Pons (tissue), 1 donor: ENCODE measurements at regions not wholly inside any gene's neighbourhood (a gene's known extent, or its start where the extent isn't known, plus 50 kb on each side); places are given as distances from the start of the nearest gene placed in this dataset.

Source experiments
- DNase-seq: peaks from one replicate; pipeline ENCODE4 v3.0.0-alpha.2; 2016; ENCODE audit warnings: low spot score

GRCh38 chr2:42108852-42109251, 60.3 kb upstream of the EML4 start:
- DNase-seq, result no peak

GRCh38 chr2:42109959-42110640, 59.1 kb upstream of the EML4 start:
- DNase-seq, result no peak

GRCh38 chr2:42110641-42111322, 58.4 kb upstream of the EML4 start:
- no peak for DNase-seq

GRCh38 chr2:42112418-42112817, 56.7 kb upstream of the EML4 start:
- DNase-seq, result no peak

GRCh38 chr2:42113452-42113851, 55.7 kb upstream of the EML4 start:
- DNase-seq, result no peak

- DNase-seq, result no peak
These were observed 55.1 kb upstream of the EML4 start for GRCh38 chr2:42114091-42114490.

GRCh38 chr2:42115588-42115987, 53.6 kb upstream of the EML4 start:
- DNase-seq, result no peak

- no peak for DNase-seq
These were observed 52.7 kb upstream of the EML4 start for GRCh38 chr2:42116195-42117181.

GRCh38 chr2:42117182-42117579, 52.0 kb upstream of the EML4 start:
- no peak for DNase-seq

GRCh38 chr2:42117923-42118753, 51.0 kb upstream of the EML4 start:
- DNase-seq, result peak; percentile 83

GRCh38 chr2:42118754-42119569, 50.2 kb upstream of the EML4 start:
- DNase-seq, result no peak
